Testis (tissue), 2 donors: ENCODE measurements at regions not wholly inside any gene's neighbourhood (a gene's known extent, or its start where the extent isn't known, plus 50 kb on each side); places are given as distances from the start of the nearest gene placed in this dataset.

ENCODE experiments used
- DNase-seq: peaks from one replicate; pipeline ENCODE4 v3.0.0-alpha.2; 2019
- H3K27ac ChIP-seq, 2 donors: fragments of 200-600 bp; sonication (generic); one replicate each; pipeline ENCODE4 v1.5.1; 2019
- H3K27me3 ChIP-seq: fragments of 200-600 bp; sonication (generic); one replicate; pipeline ENCODE4 v1.5.1; 2019
- H3K36me3 ChIP-seq: fragments of 200-600 bp; sonication (generic); one replicate; pipeline ENCODE4 v1.5.1; 2017; ENCODE audit warnings: low read depth; ENCODE audit errors: missing control alignments
- H3K4me1 ChIP-seq: fragments of 200-600 bp; sonication (generic); one replicate; pipeline ENCODE4 v1.5.1; 2019
- H3K4me3 ChIP-seq, 2 donors: fragments of 200-600 bp; sonication (generic); one replicate each; pipeline ENCODE4 v1.5.1; 2017 to 2019
- H3K9me3 ChIP-seq: fragments of 200-600 bp; sonication (generic); one replicate; pipeline ENCODE4 v1.5.1; 2017
- POLR2A ChIP-seq: fragments of 450-650 bp; IDR thresholded peaks from one replicate; pipeline ENCODE4 v1.6.1; 2017; ENCODE audit warnings: antibody characterized with exemption, mild to moderate bottlenecking, moderate library complexity
- WGBS, 2 donors: methylation state at CpG; one replicate each; pipeline ENCODE4 v1.1.5; 2018; 5-methylcytosine and 5-hydroxymethylcytosine counted together
- intact Hi-C: fragments of 100-400 bp; cut with DNase I; formaldehyde crosslinking; loops from one replicate; pipeline ENCODE4 v1.15.1; 2023; ENCODE audit warnings: low total_unique reads
- TF ChIP-seq, protein P1 (sequence below), 3 experiments: fragments of 450-650 bp in 2 of 3; fragments of 200-600 bp in 1 of 3; sonication (generic) in 1 of 3; IDR thresholded peaks; one replicate each; pipeline ENCODE4 v1.5.1; 2016 to 2019; ENCODE audit warnings: antibody characterized with exemption in 3 of 3, mild to moderate bottlenecking in 2 of 3, moderate library complexity in 1 of 3

DNA sequence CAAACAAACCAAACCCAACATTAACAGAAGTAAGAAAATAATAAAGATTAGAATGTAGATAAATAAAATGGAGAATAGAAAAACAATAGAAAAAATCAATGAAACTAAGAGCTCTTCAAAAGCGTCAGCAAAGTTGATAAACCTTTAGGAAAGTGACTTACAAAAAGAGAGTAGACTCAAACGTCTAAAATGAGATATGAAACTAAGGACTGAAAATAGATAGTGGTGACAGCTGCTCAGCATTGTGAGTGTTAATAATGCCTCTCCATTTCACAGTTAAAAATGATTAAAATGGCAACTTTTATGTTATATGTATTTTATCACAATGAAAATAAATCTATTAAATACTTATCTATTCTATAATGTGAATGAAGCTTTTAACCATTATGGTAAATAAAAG lies 125.7 kb upstream of the CPXCR1 start:
- WGBS, 2 donors, result 49 to 54% methylated on average over 2 of the region's 2 CpGs
- no peaks in the 10 kb centered on the region for H3K36me3 ChIP-seq

DNA sequence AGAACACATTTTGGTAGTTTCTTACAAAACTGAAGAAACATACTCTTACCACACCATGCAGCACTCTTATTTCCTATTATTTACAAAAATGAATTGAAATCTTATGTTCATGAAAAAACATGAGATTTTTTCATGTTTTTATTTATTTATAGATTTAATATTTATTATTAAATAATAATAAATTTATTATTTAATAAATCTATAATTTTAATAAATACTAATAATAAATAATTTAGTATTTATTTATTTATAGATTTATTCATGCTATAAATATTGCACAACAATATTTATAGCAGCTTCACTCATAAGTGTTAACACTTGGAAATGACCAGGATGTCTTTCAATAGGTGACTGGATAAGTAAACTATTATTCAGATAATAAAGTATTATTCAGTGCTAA lies 91.6 kb upstream of the CPXCR1 start:
- intact Hi-C loops, result no loop called here
- no peak for DNase-seq
- Histone ChIP-seq H3K9me3 (no peaks in the 10 kb centered on the region), H3K36me3 (no peaks in the 10 kb centered on the region), H3K4me1 (no peaks in the 10 kb centered on the region), H3K4me3 (no peak overlapping the region), H3K27ac (no peak overlapping the region), H3K27me3 (no peaks in the 10 kb centered on the region)
- no peak for TF ChIP-seq POLR2A
- TF ChIP-seq, protein P1, sequence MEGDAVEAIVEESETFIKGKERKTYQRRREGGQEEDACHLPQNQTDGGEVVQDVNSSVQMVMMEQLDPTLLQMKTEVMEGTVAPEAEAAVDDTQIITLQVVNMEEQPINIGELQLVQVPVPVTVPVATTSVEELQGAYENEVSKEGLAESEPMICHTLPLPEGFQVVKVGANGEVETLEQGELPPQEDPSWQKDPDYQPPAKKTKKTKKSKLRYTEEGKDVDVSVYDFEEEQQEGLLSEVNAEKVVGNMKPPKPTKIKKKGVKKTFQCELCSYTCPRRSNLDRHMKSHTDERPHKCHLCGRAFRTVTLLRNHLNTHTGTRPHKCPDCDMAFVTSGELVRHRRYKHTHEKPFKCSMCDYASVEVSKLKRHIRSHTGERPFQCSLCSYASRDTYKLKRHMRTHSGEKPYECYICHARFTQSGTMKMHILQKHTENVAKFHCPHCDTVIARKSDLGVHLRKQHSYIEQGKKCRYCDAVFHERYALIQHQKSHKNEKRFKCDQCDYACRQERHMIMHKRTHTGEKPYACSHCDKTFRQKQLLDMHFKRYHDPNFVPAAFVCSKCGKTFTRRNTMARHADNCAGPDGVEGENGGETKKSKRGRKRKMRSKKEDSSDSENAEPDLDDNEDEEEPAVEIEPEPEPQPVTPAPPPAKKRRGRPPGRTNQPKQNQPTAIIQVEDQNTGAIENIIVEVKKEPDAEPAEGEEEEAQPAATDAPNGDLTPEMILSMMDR (IDR thresholded peaks at IDR 0.05), result no peak

More for the DNA sequence above, 125.7 kb upstream of the CPXCR1 start:
- DNase-seq, result no peak
- Histone ChIP-seq H3K4me1 (no peaks in the 10 kb centered on the region), H3K4me3 (no peak overlapping the region), H3K27me3 (no peaks in the 10 kb centered on the region), H3K9me3 (no peaks in the 10 kb centered on the region), H3K27ac (no peak overlapping the region)
- TF ChIP-seq, protein P1 (IDR thresholded peaks at IDR 0.05), result no peak
- TF ChIP-seq POLR2A, result no peak
- intact Hi-C loops, result no loop called here

DNA sequence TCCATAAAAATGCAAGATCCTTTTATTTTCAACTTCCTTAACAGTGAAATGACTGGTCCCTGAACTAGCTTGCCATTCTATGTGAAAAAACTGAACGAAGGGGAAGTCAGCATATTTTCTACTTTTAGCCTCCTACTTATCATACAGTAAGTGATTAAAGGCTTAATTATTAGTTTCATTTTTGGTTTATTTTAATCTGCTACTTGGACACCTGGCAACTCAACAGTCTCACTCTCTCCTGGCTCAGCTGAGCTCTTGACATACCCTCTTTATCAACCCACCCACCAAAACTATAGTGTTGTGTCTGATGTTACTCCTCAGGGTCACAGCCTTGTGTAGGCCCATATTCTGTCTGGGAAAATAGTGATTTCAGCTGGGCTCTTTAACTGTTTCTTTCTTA lies 86.2 kb upstream of the CPXCR1 start:
- Histone ChIP-seq H3K9me3 (no peaks in the 10 kb centered on the region), H3K4me3 (no peak overlapping the region), H3K36me3 (no peaks in the 10 kb centered on the region), H3K4me1 (no peaks in the 10 kb centered on the region), H3K27ac (no peak overlapping the region), H3K27me3 (no peaks in the 10 kb centered on the region)
- no peak for DNase-seq
- 29 to 33% methylated on average over 1 of the region's 1 CpG for WGBS, 2 donors
- intact Hi-C loops, result no loop called here
- TF ChIP-seq, protein P1 (IDR thresholded peaks at IDR 0.05), result no peak
- TF ChIP-seq POLR2A, result no peak

DNA sequence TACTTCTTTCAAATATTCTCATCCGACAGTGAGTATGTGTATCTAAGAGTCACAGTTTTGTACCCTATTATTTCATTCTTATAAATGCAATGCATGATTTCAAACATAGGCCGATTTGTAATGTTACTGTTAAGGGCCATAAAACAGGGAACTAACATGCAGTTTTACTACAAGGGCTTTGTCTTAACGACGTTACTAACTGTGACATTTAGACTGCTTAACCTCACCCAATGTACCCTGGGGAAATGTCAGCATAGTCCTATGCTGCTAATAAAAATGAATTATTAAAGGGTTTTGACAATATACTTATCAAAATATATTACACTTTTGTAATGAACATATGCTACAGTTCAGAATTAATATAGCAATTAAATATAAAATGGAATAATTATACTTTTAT lies 74.8 kb upstream of the CPXCR1 start:
- H3K4me3 ChIP-seq, result no peak overlapping the region
- no peaks in the 10 kb centered on the region for H3K36me3 ChIP-seq
- intact Hi-C loops, result no loop called here
- WGBS, 2 donors, result 56 to 58% methylated on average over 4 of the region's 4 CpGs
- no peaks in the 10 kb centered on the region for H3K9me3 ChIP-seq
- no peaks in the 10 kb centered on the region for H3K27me3 ChIP-seq
- no peak for TF ChIP-seq POLR2A
- TF ChIP-seq, protein P1 (IDR thresholded peaks at IDR 0.05), result no peak
- no peak for DNase-seq
- no peak overlapping the region for H3K27ac ChIP-seq
- no peaks in the 10 kb centered on the region for H3K4me1 ChIP-seq
